Mammary epithelial cell (primary cell): ENCODE measurements at regions not wholly inside any gene's neighbourhood (a gene's known extent, or its start where the extent isn't known, plus 50 kb on each side); places are given as distances from the start of the nearest gene placed in this dataset.

Experiments used
- EZH2 ChIP-seq: IDR thresholded peaks from 2 replicates; pipeline ENCODE4 v1.6.1; 2012; ENCODE audit warnings: low read length, inconsistent platforms, borderline replicate concordance
- TF ChIP-seq, protein P1 (sequence below), 2 donors: IDR thresholded peaks in 1 of 2; conservative IDR thresholded peaks in 1 of 2; 2 replicates each; pipeline ENCODE4 v1.5.1; 2011 to 2012; ENCODE audit warnings: inconsistent platforms in 2 of 2, low read length in 2 of 2, mild to moderate bottlenecking in 2 of 2, control low read depth in 1 of 2, low read depth in 1 of 2; ENCODE audit not compliant: insufficient read depth in 1 of 2; ENCODE audit errors: extremely low read depth in 1 of 2

DNA sequence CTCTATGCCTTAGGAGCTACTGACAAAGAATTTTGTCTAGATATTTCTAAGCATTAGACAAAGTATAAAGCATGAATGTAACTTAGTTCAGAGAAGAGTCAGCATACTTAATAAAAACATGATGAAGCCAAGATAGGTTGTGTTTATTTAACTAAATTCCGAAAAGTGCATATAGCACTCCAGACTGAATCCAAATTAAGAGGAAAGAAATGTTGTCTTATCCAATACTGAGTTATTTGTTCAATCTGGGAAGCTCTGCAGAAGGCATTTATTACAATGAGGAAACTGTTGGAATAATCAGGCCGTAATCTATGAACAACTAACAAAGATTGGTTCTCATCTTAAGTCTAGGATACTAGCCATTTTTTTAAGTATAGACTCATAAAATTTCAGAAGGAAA, 100.2 kb downstream of the TNFSF18 start:
- TF ChIP-seq, protein P1, sequence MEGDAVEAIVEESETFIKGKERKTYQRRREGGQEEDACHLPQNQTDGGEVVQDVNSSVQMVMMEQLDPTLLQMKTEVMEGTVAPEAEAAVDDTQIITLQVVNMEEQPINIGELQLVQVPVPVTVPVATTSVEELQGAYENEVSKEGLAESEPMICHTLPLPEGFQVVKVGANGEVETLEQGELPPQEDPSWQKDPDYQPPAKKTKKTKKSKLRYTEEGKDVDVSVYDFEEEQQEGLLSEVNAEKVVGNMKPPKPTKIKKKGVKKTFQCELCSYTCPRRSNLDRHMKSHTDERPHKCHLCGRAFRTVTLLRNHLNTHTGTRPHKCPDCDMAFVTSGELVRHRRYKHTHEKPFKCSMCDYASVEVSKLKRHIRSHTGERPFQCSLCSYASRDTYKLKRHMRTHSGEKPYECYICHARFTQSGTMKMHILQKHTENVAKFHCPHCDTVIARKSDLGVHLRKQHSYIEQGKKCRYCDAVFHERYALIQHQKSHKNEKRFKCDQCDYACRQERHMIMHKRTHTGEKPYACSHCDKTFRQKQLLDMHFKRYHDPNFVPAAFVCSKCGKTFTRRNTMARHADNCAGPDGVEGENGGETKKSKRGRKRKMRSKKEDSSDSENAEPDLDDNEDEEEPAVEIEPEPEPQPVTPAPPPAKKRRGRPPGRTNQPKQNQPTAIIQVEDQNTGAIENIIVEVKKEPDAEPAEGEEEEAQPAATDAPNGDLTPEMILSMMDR (conservative IDR thresholded peaks at IDR 0.05 in 1 of 2, IDR thresholded peaks at IDR 0.05 in 1 of 2; ENCODE audit: extremely low read depth in 1 of 2, insufficient read depth in 1 of 2, low read depth in 1 of 2, low read length in 2 of 2), result no peak
- no peak for TF ChIP-seq EZH2
